HepG2 (cell line): ENCODE measurements at regions not wholly inside any gene's neighbourhood (a gene's known extent, or its start where the extent isn't known, plus 50 kb on each side); places are given as distances from the start of the nearest gene placed in this dataset.

Experiments used
- AKNA ChIP-seq: sonication (generic); formaldehyde crosslinking; IDR thresholded peaks from 2 replicates; pipeline ENCODE4 v1.4.0; 2020; ENCODE audit warnings: missing genetic modification reagents, borderline replicate concordance
- FIP1L1 ChIP-seq: fragments of 200-400 bp; formaldehyde crosslinking; IDR thresholded peaks from 2 replicates; pipeline ENCODE4 v1.6.1; 2018; ENCODE audit warnings: low read depth, mild to moderate bottlenecking, low read length, moderate library complexity, borderline replicate concordance; ENCODE audit not compliant: insufficient read depth
- HES4 ChIP-seq: sonication (generic); formaldehyde crosslinking; IDR thresholded peaks from 2 replicates; pipeline ENCODE4 v1.9.0; 2021; ENCODE audit warnings: mild to moderate bottlenecking, missing genetic modification reagents, borderline replicate concordance
- MIER2 ChIP-seq: IDR thresholded peaks from 2 replicates; pipeline ENCODE4 v1.6.1; 2016; ENCODE audit warnings: missing biosample characterization, missing genetic modification reagents
- SRSF9 ChIP-seq: fragments of 200-400 bp; formaldehyde crosslinking; IDR thresholded peaks from 2 replicates; pipeline ENCODE4 v1.6.1; 2018; ENCODE audit warnings: borderline replicate concordance, mild to moderate bottlenecking, low read depth, low read length; ENCODE audit not compliant: insufficient read depth, poor library complexity, severe bottlenecking
- ZBTB7B ChIP-seq: sonication (generic); formaldehyde crosslinking; IDR thresholded peaks from 2 replicates; pipeline ENCODE4 v1.4.0; 2020; ENCODE audit warnings: missing genetic modification reagents
- ZSCAN20 ChIP-seq: sonication (generic); formaldehyde crosslinking; IDR thresholded peaks from 2 replicates; pipeline ENCODE4 v1.4.0; 2020; ENCODE audit warnings: missing genetic modification reagents, mild to moderate bottlenecking, borderline replicate concordance
- small RNA-seq, 3 experiments: library from RNA; depleted of rRNA; stranded (forward); fragments of <200 nt; gene quantifications; one replicate each; pipeline ENCODE3, GENCODE V24; 2012; ENCODE audit warnings: low read depth in 2 of 3, low replicate concordance in 1 of 3; ENCODE audit not compliant: insufficient read length in 3 of 3, insufficient read depth in 2 of 3

GRCh38 chr21:27017246-27017645, 50.4 kb upstream of the ADAMTS5 start (continued):
- TF ChIP-seq AKNA (CRISPR knock-in tag): no peak
- no peak for TF ChIP-seq SRSF9
- no peak for TF ChIP-seq MIER2 (CRISPR knock-in tag)
- TF ChIP-seq ZBTB7B (CRISPR knock-in tag): no peak
- TF ChIP-seq HES4: no peak
- no peak for TF ChIP-seq ZSCAN20 (CRISPR knock-in tag)
- TF ChIP-seq FIP1L1: no peak

Small RNA genes lying in the stretch of these regions (small RNA-seq; reads per million reads assigned to genes)
- gene NCSTNP1 (0 reads per million in 3 experiments), gene RF00026 (0 reads per million in 3 experiments)
